ENCODE measurements at regions not wholly inside any gene's neighbourhood (a gene's known extent, or its start where the extent isn't known, plus 50 kb on each side); places are given as distances from the start of the nearest gene placed in this dataset.

DNA sequence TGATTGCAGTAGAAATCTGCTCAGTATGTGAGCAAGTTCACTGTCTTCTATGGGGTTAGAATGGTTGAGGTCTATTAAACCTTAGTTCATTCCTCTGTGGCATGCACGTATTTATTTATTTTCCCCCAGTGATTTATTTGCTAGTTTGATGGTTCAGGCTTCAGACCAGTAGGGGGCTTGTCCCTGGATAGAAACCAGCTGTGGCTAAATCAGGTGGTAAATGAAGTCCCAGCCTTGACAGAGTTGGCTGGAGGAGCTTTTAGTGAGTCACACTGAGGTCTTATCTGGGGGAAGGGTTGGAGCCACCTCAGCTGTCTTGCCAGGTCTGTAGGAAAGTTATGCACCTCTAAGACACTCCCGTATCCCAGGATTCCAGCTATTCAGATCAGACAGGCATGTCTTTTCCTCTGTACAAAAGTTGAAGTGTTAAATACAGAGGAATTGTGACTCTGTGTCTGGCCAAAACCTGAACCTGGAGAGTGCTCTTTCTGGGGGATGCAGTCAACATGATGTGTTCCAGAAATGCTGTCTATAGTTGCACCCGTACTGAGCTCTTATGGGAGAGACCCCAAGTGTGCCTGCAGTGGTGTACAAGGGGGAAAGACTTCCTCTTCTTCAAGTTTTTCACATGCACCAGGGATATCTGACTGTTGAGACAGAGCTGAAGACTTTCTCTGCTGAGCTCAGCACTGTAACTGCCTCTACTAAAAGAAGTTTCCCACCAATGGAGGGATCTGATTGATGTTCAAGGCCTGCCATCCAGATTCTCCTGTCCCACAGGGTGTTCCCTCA, 1322.1 kb downstream of the TMEM121 start:
- DNase-seq (no peak), ATAC-seq (no peak)
- H3K4me1 ChIP-seq, result peaks cover 0 to 26% of the 10 kb centered on the region in 2 donors
- peaks cover 0 to 8% of the 10 kb centered on the region in 2 donors for H3K27me3 ChIP-seq
- intact Hi-C loops (cut with DNase I), result no loop called here
- TF ChIP-seq, protein P1, sequence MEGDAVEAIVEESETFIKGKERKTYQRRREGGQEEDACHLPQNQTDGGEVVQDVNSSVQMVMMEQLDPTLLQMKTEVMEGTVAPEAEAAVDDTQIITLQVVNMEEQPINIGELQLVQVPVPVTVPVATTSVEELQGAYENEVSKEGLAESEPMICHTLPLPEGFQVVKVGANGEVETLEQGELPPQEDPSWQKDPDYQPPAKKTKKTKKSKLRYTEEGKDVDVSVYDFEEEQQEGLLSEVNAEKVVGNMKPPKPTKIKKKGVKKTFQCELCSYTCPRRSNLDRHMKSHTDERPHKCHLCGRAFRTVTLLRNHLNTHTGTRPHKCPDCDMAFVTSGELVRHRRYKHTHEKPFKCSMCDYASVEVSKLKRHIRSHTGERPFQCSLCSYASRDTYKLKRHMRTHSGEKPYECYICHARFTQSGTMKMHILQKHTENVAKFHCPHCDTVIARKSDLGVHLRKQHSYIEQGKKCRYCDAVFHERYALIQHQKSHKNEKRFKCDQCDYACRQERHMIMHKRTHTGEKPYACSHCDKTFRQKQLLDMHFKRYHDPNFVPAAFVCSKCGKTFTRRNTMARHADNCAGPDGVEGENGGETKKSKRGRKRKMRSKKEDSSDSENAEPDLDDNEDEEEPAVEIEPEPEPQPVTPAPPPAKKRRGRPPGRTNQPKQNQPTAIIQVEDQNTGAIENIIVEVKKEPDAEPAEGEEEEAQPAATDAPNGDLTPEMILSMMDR (IDR thresholded peaks at IDR 0.05), result no peak
- no peaks in the 10 kb centered on the region for H3K9me3 ChIP-seq
- H3K36me3 ChIP-seq, result no peaks in the 10 kb centered on the region
- no peak overlapping the region for H3K27ac ChIP-seq
- no peak overlapping the region for H3K4me3 ChIP-seq

DNA sequence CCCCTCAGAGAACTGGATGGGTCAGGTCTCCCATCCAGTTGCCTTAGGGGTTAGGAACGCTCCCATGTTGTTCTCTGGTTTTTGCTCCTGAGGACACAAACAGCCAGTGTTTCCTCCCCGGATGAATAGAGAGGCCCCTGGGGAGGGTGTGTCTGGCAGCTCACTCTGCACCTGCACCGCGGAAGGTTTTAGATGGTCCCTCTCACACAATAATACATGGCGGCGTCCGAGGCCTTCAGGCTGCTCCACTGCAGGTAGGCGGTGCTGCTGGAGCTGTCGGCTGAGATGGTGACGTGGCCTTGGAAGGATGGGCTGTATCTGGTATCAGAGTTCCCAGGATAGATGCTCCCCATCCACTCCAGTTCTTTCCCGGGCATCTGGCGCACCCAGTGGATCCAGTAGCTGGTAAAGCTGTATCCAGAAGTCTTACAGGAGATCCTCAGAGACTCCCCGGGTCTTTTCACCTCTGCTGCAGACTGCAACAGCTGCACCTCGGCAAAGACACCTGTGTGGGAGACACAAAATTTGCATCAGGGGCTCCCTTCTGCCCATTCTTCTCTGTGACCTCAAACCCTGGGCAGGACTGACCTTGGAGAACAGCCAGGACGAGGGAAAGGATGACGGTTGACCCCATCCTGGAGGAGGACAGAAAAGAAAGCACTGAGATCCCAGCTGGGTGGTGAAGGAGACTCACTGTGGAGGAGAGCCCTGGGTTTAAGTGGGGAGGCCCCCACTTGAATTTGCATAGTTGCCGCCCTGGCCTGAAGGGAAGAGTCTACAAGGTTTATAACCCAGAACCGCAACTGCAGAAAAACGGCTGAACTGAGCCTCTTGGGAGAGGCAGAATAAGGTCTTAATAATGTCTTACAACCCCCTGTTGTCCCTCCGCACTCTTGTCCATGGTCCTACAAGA, 1324.8 kb downstream of the TMEM121 start:
- intact Hi-C loops (cut with DNase I), result no loop called here
- Histone ChIP-seq H3K9me3 (no peaks in the 10 kb centered on the region), H3K36me3 (no peaks in the 10 kb centered on the region), H3K4me3 (no peak overlapping the region), H3K4me1 (peaks cover 0 to 10% of the 10 kb centered on the region in 2 donors), H3K27ac (no peak overlapping the region), H3K27me3 (peaks cover 0 to 8% of the 10 kb centered on the region in 2 donors)
- no peak for DNase-seq
- ATAC-seq, result no peak
- TF ChIP-seq, protein P1 (IDR thresholded peaks at IDR 0.05), result no peak

DNA sequence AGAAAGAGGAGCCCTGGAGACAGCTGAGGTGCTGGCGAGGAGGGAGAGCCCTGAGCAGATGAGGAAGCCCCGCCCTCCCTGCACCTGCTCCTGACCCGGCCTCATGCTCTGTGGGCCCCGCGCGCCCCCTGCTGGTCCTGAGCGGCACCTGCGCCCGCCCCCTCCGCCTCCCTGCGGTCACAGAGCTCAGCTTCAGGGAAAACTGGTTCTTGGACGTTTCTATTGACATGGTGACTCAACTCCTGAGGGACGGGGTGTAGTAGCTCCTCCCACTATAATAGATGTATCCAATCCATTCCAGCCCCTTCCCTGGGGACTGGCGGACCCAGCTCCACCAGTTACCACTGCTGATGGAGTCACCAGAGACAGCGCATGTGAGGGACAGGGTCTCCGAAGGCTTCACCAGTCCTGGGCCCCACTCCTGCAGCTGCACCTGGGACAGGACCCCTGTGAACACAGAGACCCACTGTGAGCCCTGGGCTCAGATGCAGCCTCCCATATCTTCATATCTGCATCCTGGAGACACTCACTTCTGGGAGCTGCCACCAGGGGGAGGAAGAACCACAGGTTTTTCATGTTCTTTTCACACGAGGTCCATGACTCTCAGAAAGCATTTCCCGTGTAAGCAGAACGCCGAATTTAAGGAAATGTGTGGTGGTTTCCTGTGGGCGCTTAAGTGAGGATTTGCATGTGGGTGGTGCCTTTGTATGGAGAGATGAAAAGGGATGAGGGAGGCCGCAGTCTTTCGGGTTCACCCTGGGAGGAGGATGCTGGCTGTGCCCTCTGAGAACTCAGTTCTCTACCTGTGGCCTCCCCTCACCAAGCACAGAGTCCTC, 1346.4 kb downstream of the TMEM121 start:
- Histone ChIP-seq H3K4me1 (peaks cover 0 to 8% of the 10 kb centered on the region in 2 donors), H3K27ac (no peak overlapping the region), H3K4me3 (no peak overlapping the region), H3K36me3 (no peaks in the 10 kb centered on the region), H3K27me3 (peaks cover 7 to 33% of the 10 kb centered on the region in 2 donors), H3K9me3 (no peaks in the 10 kb centered on the region)
- DNase-seq, result peak in 2 of 4 donors; percentile 67 to 95
- TF ChIP-seq, protein P1 (IDR thresholded peaks at IDR 0.05), result peak; percentile 31 to 78
- ATAC-seq, result peak; percentile 94
- intact Hi-C loops (cut with DNase I), result no loop called here

DNA sequence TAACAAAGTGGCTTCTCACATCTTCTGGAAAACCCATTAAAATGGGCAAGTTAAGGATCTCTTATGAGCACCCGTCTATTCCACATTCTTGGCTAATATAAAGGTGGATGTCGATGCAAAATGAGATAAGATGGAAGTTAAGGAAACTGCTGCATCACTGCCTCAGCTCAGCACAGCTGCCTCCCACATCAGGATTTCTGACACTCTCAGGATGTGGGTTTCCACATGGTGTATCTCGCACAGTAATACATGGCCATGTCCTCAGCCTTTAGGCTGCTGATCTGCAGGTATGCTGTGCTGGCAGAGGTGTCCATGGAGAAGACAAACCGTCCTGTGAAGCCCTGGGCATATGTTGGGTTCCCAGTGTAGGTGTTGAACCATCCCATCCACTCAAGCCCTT, 1348.0 kb downstream of the TMEM121 start:
- Histone ChIP-seq H3K9me3 (no peaks in the 10 kb centered on the region), H3K4me1 (peaks cover 0 to 8% of the 10 kb centered on the region in 2 donors), H3K27ac (no peak overlapping the region), H3K4me3 (no peak overlapping the region), H3K36me3 (no peaks in the 10 kb centered on the region), H3K27me3 (peaks cover 7 to 44% of the 10 kb centered on the region in 2 donors)
- ATAC-seq, result no peak
- intact Hi-C loops (cut with DNase I), result no loop called here
- TF ChIP-seq, protein P1 (IDR thresholded peaks at IDR 0.05), result no peak
- no peak for DNase-seq

Measured in left lung (tissue), 4 donors.